IMR-90 (cell line): ENCODE measurements at regions not wholly inside any gene's neighbourhood (a gene's known extent, or its start where the extent isn't known, plus 50 kb on each side); places are given as distances from the start of the nearest gene placed in this dataset.

ENCODE experiments used
- BHLHE40 ChIP-seq: fragments of 150-350 bp; IDR thresholded peaks from 2 replicates; pipeline ENCODE4 v1.6.1; 2016; ENCODE audit warnings: mild to moderate bottlenecking, low read depth, low read length
- CTCF ChIP-seq: conservative IDR thresholded peaks from 2 replicates; pipeline ENCODE4 v1.5.1; 2012; ENCODE audit warnings: mild to moderate bottlenecking, low read depth, low read length, improper control_type of control experiment
- FOS ChIP-seq: fragments of 150-350 bp; IDR thresholded peaks from 2 replicates; pipeline ENCODE4 v1.6.1; 2016; ENCODE audit warnings: low read depth, low read length
- MAFK ChIP-seq: IDR thresholded peaks from 2 replicates; pipeline ENCODE4 v1.6.1; 2012; ENCODE audit warnings: low read depth, low read length, improper control_type of control experiment
- POLR2A ChIP-seq: IDR thresholded peaks from 2 replicates; pipeline ENCODE4 v1.6.1; 2012; ENCODE audit warnings: mild to moderate bottlenecking, low read depth, low read length
- RAD21 ChIP-seq: IDR thresholded peaks from 2 replicates; pipeline ENCODE4 v1.6.1; 2012; ENCODE audit warnings: low read length, improper control_type of control experiment
- SMC3 ChIP-seq: fragments of 150-350 bp; IDR thresholded peaks from 2 replicates; pipeline ENCODE4 v1.6.1; 2016; ENCODE audit warnings: low read depth, mild to moderate bottlenecking, antibody characterized with exemption, low read length, moderate library complexity

GRCh38 chr15:37806808-37807207 is 127.6 kb upstream of the TMCO5A start:
- TF ChIP-seq POLR2A (no peak), RAD21 (no peak), CTCF (no peak), MAFK (peak; percentile 70), FOS (no peak), SMC3 (no peak), BHLHE40 (no peak)
